ENCODE measurements at regions not wholly inside any gene's neighbourhood (a gene's known extent, or its start where the extent isn't known, plus 50 kb on each side); places are given as distances from the start of the nearest gene placed in this dataset.

DNA sequence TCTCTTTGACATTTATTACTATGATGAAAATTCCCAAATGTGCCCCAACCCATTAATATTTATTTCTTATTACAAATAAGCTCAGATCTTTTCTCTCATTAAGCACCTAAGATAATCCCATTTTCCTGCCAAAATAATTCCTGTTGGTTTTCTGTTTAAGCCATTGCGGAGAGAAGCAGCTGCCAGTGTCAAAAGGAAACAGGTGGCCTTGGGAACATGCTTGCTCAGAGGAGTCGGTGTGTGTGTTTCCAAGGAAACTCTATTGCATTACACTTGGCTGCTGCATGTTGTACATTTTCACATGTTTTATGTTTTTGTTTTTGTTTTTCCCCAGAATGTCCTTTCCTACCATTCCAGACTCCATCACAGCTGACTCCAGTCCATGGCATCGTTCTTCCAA is 56.4 kb downstream of the CD24 start:
- no peak for DNase-seq

DNA sequence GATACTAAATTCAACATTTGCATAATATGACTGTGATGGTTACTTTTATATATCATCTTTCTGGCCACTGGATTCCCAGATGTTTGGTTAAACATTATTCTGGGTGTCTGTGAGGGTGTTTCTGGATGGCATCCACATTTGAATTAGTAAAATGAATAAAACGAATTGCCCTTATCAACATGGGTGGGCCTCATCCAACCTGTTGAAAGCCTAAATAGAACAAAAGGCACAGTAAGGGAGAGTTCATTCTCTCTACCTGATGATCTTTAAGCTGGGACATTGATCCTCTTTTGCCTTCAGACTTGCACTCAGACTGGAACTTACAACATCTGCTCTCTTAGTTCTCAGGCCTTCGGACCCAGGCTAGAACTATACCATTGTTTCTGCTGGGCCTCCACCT is 57.6 kb downstream of the CD24 start:
- DNase-seq = no peak

- no peak for DNase-seq
These were observed 60.8 kb downstream of the CD24 start for GRCh38 chr6:106913676-106914280.

GRCh38 chr6:106913111-106913510 is 61.4 kb downstream of the CD24 start:
- no peak for DNase-seq

- DNase-seq = no peak
These were observed 62.4 kb downstream of the CD24 start for GRCh38 chr6:106912091-106912490.

DNA sequence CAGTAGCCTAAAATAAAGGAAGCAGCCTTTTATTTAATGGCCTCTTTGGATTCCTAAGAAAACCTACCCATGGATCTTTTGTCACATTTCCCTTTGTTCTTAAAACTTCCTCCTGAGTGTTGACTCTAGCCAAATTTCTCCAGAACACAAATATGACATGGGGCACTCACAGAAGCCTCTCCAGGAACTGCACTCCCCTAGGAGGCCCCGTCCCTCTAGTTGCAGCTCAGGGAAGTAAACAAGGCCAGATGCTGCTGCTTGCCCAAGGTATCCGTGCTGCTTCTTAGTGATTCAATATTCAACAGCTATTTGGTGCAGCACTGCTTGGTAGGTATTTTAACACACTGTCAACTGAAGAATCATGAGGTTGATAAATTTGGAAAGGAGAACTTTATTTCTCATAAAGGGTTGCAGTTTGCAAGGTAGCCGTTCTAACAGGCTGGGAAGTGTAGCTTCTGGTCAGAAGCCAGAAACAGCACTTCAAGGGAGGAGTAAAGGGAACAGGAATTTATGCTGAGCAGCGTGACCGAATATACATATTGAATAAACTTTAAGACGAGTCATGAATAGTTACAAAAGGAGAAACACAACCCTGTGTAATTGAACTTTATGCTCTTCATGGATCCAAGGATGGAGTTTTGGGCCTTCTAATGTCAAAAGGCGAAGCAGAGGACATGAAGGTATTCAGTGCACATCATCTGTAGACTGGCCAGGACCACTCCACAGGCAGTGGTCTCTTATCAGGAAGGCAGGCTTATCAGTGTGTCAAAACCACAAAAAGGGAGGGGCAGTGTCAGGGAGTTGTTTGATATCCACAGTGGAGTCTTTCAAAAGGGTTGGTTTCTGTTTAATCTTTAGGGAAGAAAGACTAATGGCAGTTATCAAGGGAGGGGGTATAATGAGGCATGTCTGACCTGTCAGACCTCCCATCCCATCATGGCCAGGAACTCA is 63.3 kb downstream of the CD24 start:
- peak; percentile 49 for DNase-seq

- DNase-seq = no peak
These were observed 66.1 kb downstream of the CD24 start for GRCh38 chr6:106908386-106908840.

- no peak for DNase-seq
These were observed 66.8 kb downstream of the CD24 start for GRCh38 chr6:106907754-106908153.

DNA sequence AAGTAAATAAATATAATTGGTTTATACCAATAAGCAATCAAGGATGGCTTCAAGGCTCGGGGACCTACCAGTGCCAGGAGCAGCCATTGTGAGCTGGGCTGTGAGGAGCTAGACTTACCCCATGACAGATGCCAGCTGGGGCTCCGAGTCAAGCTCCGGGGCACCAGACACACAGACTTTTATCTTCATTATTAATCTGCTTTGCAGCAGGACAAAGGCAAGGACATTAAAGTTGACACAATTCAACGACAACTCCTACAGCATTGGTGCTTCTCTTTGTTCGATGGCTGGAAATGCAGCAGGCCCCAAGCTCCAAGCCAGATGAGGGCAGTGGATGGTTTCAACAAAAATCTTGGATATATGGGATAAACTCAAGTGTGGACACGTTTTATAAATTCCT is 68.3 kb downstream of the CD24 start:
- DNase-seq = no peak

DNA sequence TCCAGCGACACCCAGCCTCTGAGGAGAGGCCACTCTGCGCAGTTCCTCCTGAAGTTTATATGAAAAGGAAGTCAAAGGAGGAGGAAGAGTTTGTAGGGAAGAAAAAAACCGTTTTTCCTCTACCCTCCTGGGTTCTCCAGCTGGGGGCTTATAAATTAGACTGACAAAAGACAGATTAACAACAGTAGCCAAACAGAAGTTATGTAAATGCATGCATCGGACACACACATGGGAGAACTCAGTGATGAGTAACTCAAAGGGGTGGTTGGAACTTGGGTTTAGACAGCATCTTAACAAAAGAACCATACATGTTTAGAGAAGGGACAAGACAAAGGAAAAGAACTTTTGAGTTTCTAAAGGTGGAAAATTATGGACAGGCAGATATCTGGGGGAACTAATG is 71.2 kb downstream of the CD24 start:
- no peak for DNase-seq

- no peak for DNase-seq
These were observed 73.5 kb downstream of the CD24 start for GRCh38 chr6:106901062-106901461.

GRCh38 chr6:106899697-106900096 is 74.8 kb downstream of the CD24 start:
- no peak for DNase-seq

DNA sequence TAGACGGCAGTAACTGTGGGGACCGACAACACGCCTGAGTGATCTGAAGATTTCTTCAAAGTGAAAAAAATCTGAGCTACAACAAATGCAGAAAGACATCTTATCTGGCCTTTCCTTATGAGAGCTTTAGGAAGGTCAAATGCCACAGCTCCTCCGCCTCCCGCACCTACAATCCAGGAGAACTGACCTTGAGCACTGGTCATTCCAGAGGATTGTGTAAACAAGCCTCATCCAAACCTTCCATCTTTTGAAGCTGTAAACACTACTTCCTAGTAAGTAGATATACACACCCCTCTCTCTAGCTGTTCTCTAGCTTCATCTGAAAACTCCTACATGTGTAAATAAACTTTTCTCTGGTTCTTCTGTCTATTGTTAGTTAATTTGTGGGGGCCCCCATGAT is 76.9 kb downstream of the CD24 start:
- DNase-seq = no peak

DNA sequence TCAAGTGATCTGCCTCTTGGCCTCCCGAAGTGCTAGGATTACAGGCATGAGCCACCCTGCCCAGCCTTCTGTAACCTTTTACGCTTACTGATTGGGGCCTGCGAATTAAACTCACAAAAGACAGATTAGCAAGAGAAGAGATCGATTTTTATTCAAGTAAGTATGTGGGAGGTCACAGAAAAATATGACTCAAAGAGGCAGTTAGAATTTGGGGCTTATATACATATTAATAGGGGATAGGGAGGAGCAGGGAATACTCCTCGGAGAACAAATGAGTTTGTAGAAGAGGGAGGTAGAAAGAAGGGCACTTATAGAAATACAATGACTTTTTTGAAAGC is 78.9 kb downstream of the CD24 start:
- no peak for DNase-seq

DNA sequence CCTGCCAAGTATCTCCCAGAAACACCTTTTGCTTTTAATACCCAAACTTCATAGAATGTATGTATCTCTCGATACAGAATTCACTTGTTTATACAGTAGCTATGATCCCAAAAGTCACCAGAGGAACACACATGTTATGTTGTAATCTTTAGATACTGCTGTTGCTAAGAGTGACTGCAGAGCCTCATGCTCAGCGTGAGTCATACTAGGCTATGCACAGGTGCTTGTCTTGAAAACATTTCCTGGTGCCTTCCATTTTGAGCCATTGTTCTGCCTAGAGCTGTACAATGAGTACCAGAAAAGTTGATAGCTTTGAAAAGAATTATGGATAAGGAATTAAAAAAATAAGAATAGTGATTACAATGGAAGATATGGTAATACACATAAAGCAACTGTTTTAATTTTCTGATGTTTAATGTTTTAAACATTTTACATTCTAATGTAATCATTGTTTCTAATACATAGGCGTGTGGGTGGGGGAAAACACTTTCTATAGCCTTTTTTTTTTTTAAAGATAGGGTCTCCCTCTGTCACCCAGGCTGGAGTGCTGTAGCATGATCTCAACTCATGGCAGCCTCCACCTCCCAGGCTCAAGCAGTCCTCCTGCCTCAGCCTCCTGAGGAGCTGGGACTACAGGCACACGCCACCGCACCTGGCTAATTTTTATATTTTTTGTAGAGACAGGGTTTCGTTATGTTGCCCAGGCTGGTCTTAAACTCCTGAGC is 79.4 kb downstream of the CD24 start:
- peak; percentile 7 for DNase-seq

GRCh38 chr6:106892186-106892585 is 82.3 kb downstream of the CD24 start:
- DNase-seq = no peak

GRCh38 chr6:106890447-106890846 is 84.1 kb downstream of the CD24 start:
- DNase-seq = peak; percentile 13

- peak; percentile 24 for DNase-seq
These were observed 84.8 kb downstream of the CD24 start for GRCh38 chr6:106889692-106890091.

- DNase-seq = no peak
These were observed 87.4 kb downstream of the CD24 start for GRCh38 chr6:106886922-106887797.

DNA sequence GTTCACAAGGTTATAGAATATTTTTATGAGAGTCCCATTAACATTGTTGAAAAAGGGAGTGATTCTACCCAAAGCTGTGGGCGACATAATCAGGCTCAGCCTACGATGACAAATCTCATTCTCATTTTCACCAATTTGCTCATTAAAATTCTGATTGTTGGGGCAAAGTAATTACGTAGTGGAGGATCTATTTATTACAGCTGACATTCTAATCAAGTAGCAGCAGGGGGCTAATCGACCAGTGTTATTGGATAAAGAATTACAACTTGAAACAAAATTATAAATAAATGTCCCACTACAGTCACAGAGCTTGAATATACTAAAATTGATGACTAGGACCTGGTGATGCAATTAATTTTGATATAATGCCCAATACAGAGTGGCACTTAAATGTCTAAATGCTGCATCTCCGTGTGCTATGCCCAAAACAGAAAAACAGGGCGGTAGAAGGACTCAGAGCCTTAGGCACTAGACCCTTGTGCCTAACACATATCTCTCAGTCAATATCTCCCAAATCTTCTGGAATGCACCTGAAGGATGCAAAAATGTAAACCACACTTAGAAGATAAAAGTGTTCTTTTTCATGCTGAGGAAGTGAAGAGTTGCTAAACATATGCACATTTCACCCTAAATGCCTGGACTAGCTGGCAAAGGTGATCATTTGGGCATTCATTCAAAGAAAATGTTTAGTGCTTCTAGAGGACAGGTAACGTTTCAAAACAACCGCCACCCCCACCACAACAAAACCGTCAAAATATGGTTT is 88.3 kb downstream of the CD24 start:
- DNase-seq = no peak

- DNase-seq = no peak
These were observed 88.8 kb downstream of the CD24 start for GRCh38 chr6:106885679-106886078.

- no peak for DNase-seq
These were observed 90.0 kb downstream of the CD24 start for GRCh38 chr6:106884576-106884975.
